Astrocyte of the spinal cord (primary cell): ENCODE measurements at regions not wholly inside any gene's neighbourhood (a gene's known extent, or its start where the extent isn't known, plus 50 kb on each side); places are given as distances from the start of the nearest gene placed in this dataset.
A peak's percentile ranks its signal among the peaks of the same experiment; 100 is the strongest.

ENCODE experiments used
- DNase-seq: peaks from one replicate; pipeline ENCODE4 v3.0.0; 2011; ENCODE audit warnings: low read depth, low spot score
- H3K4me3 ChIP-seq: 2 replicates; pipeline ENCODE4 v1.5.1; 2011; ENCODE audit warnings: low read depth, mild to moderate bottlenecking, low read length, moderate library complexity
- CTCF ChIP-seq: IDR thresholded peaks from 2 replicates; pipeline ENCODE4 v1.5.1; 2012; ENCODE audit warnings: low read depth, mild to moderate bottlenecking, low read length, inconsistent platforms
- in situ Hi-C: cut with HindIII; loops from 2 replicates; pipeline ENCODE4 v1.10.0; 2017; ENCODE audit warnings: low sequenced_read_pairs

- peak; percentile 52 for DNase-seq
- in situ Hi-C loops = no loop called here
- no peak for TF ChIP-seq CTCF
- no peak overlapping the region for H3K4me3 ChIP-seq
Observed at GRCh38 chr10:8305876-8306652, 251.6 kb downstream of the GATA3 start.

GRCh38 chr10:8306685-8307364 is 252.3 kb downstream of the GATA3 start:
- in situ Hi-C loops = no loop called here
- peak; percentile 50 for DNase-seq
- TF ChIP-seq CTCF = no peak
- H3K4me3 ChIP-seq = no peak overlapping the region

GRCh38 chr10:8310930-8311329 is 256.4 kb downstream of the GATA3 start:
- in situ Hi-C loops = no loop called here
- no peak for DNase-seq
- TF ChIP-seq CTCF = no peak
- no peak overlapping the region for H3K4me3 ChIP-seq

- no peak for TF ChIP-seq CTCF
- in situ Hi-C loops = no loop called here
- no peak for DNase-seq
- H3K4me3 ChIP-seq = no peak overlapping the region
Observed at GRCh38 chr10:8311526-8312070, 257.1 kb downstream of the GATA3 start.

- no peak for TF ChIP-seq CTCF
- no peak for DNase-seq
- no peak overlapping the region for H3K4me3 ChIP-seq
- in situ Hi-C loops = no loop called here
Observed at GRCh38 chr10:8312079-8312478, 257.6 kb downstream of the GATA3 start.

GRCh38 chr10:8312781-8313180 is 258.3 kb downstream of the GATA3 start:
- DNase-seq = peak; percentile 64
- in situ Hi-C loops = no loop called here
- H3K4me3 ChIP-seq = no peak overlapping the region
- no peak for TF ChIP-seq CTCF
